ENCODE measurements at regions not wholly inside any gene's neighbourhood (a gene's known extent, or its start where the extent isn't known, plus 50 kb on each side); places are given as distances from the start of the nearest gene placed in this dataset.

- TF ChIP-seq, protein P1, sequence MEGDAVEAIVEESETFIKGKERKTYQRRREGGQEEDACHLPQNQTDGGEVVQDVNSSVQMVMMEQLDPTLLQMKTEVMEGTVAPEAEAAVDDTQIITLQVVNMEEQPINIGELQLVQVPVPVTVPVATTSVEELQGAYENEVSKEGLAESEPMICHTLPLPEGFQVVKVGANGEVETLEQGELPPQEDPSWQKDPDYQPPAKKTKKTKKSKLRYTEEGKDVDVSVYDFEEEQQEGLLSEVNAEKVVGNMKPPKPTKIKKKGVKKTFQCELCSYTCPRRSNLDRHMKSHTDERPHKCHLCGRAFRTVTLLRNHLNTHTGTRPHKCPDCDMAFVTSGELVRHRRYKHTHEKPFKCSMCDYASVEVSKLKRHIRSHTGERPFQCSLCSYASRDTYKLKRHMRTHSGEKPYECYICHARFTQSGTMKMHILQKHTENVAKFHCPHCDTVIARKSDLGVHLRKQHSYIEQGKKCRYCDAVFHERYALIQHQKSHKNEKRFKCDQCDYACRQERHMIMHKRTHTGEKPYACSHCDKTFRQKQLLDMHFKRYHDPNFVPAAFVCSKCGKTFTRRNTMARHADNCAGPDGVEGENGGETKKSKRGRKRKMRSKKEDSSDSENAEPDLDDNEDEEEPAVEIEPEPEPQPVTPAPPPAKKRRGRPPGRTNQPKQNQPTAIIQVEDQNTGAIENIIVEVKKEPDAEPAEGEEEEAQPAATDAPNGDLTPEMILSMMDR (IDR thresholded peaks at IDR 0.05; ENCODE audit: low read length) = no peak
- no peak for TF ChIP-seq EZH2 (IDR thresholded peaks at IDR 0.05; ENCODE audit: borderline replicate concordance, low read length)
Observed at GRCh38 chr1:69459244-69459643, 108.5 kb upstream of the LRRC7 start.
